ENCODE measurements at regions not wholly inside any gene's neighbourhood (a gene's known extent, or its start where the extent isn't known, plus 50 kb on each side); places are given as distances from the start of the nearest gene placed in this dataset.

- DNase-seq, result no peak
Measured at GRCh38 chr4:152089584-152089983, 328.8 kb upstream of the GATB start.

- DNase-seq, result no peak
Measured at GRCh38 chr4:152087335-152087734, 326.5 kb upstream of the GATB start.

GRCh38 chr4:152085657-152086056, 324.9 kb upstream of the GATB start:
- no peak for DNase-seq

- no peak for DNase-seq
Measured at GRCh38 chr4:152083338-152083737, 322.5 kb upstream of the GATB start.

- DNase-seq, result no peak
Measured at GRCh38 chr4:152081024-152081423, 320.2 kb upstream of the GATB start.

GRCh38 chr4:152079543-152080293, 318.9 kb upstream of the GATB start:
- no peak for DNase-seq

GRCh38 chr4:152079079-152079478, 318.3 kb upstream of the GATB start:
- no peak for DNase-seq

GRCh38 chr4:152077582-152077981, 316.8 kb upstream of the GATB start:
- no peak for DNase-seq

GRCh38 chr4:152075253-152075928, 314.6 kb upstream of the GATB start:
- DNase-seq, result no peak

- DNase-seq, result no peak
Measured at GRCh38 chr4:152074573-152074972, 313.8 kb upstream of the GATB start.

GRCh38 chr4:152074088-152074437, 313.3 kb upstream of the GATB start:
- DNase-seq, result no peak

GRCh38 chr4:152073351-152074087, 312.7 kb upstream of the GATB start:
- DNase-seq, result no peak

GRCh38 chr4:152072906-152073305, 312.1 kb upstream of the GATB start:
- DNase-seq, result no peak

- no peak for DNase-seq
Measured at GRCh38 chr4:152072001-152072485, 311.2 kb upstream of the GATB start.

GRCh38 chr4:152070854-152071253, 310.0 kb upstream of the GATB start:
- DNase-seq, result no peak

- no peak for DNase-seq
Measured at GRCh38 chr4:152068866-152069265, 308.1 kb upstream of the GATB start.

GRCh38 chr4:152065545-152065944, 304.7 kb upstream of the GATB start:
- DNase-seq, result no peak

- DNase-seq, result no peak
Measured at GRCh38 chr4:152064753-152065152, 303.9 kb upstream of the GATB start.

- no peak for DNase-seq
Measured at GRCh38 chr4:152064282-152064681, 303.5 kb upstream of the GATB start.

- no peak for DNase-seq
Measured at GRCh38 chr4:152063621-152064240, 302.9 kb upstream of the GATB start.

GRCh38 chr4:152062936-152063620, 302.3 kb upstream of the GATB start:
- DNase-seq, result no peak

- DNase-seq, result no peak
Measured at GRCh38 chr4:152054731-152055130, 293.9 kb upstream of the GATB start.

Measured in activated T-cell treated with anti-CD3 and anti-CD28 coated beads for 4 hours (primary cell).